ENCODE measurements at regions not wholly inside any gene's neighbourhood (a gene's known extent, or its start where the extent isn't known, plus 50 kb on each side); places are given as distances from the start of the nearest gene placed in this dataset.

- Histone ChIP-seq H3K27me3 (ENCODE audit: insufficient read depth, poor library complexity, severe bottlenecking) (no peaks in the 10 kb centered on the region), H3K27ac (replicated peaks) (no peak overlapping the region), H3K4me3 (replicated peaks; ENCODE audit: insufficient read depth, low read length) (no peak overlapping the region)
- no peak for DNase-seq (ENCODE audit: low read depth in 1 of 2, low spot score in 1 of 2)
- no peak for TF ChIP-seq SPI1 (IDR thresholded peaks at IDR 0.05; ENCODE audit: borderline replicate concordance, low read depth)
- TF ChIP-seq GABPA (IDR thresholded peaks at IDR 0.05; ENCODE audit: low read depth) = no peak
- no peak for TF ChIP-seq REST (IDR thresholded peaks at IDR 0.05; ENCODE audit: insufficient replicate concordance, low read depth)
Measured at GRCh38 chr12:97946701-97947100, 484.1 kb downstream of the RMST start.

- TF ChIP-seq SPI1 (IDR thresholded peaks at IDR 0.05; ENCODE audit: borderline replicate concordance, low read depth) (no peak), POLR2AphosphoS5 (IDR thresholded peaks at IDR 0.05; ENCODE audit: low read depth) (no peak), REST (IDR thresholded peaks at IDR 0.05; ENCODE audit: insufficient replicate concordance, low read depth) (no peak)
- Histone ChIP-seq H3K4me3 (replicated peaks; ENCODE audit: insufficient read depth, low read length) (no peak overlapping the region), H3K27me3 (ENCODE audit: insufficient read depth, poor library complexity, severe bottlenecking) (no peaks in the 10 kb centered on the region), H3K27ac (replicated peaks) (no peak overlapping the region)
- no peak for DNase-seq (ENCODE audit: low read depth in 1 of 2, low spot score in 1 of 2)
Measured at GRCh38 chr12:97948591-97948990, 486.0 kb downstream of the RMST start.

- Histone ChIP-seq H3K27me3 (ENCODE audit: insufficient read depth, poor library complexity, severe bottlenecking) (no peaks in the 10 kb centered on the region), H3K4me3 (replicated peaks; ENCODE audit: insufficient read depth, low read length) (no peak overlapping the region), H3K27ac (replicated peaks) (no peak overlapping the region)
- no peak for DNase-seq (ENCODE audit: low read depth in 1 of 2, low spot score in 1 of 2)
- no peak for TF ChIP-seq SPI1 (IDR thresholded peaks at IDR 0.05; ENCODE audit: borderline replicate concordance, low read depth)
Measured at GRCh38 chr12:97951239-97951638, 488.6 kb downstream of the RMST start.

GRCh38 chr12:97951717-97952116 is 489.1 kb downstream of the RMST start:
- DNase-seq (ENCODE audit: low read depth in 1 of 2, low spot score in 1 of 2) = no peak
- H3K27ac ChIP-seq (replicated peaks) = no peak overlapping the region
- H3K27me3 ChIP-seq (ENCODE audit: insufficient read depth, poor library complexity, severe bottlenecking) = no peaks in the 10 kb centered on the region
- TF ChIP-seq SPI1 (IDR thresholded peaks at IDR 0.05; ENCODE audit: borderline replicate concordance, low read depth) (no peak), CTCF (IDR thresholded peaks at IDR 0.05; ENCODE audit: insufficient read depth, low read length) (no peak), GABPA (IDR thresholded peaks at IDR 0.05; ENCODE audit: low read depth) (no peak), POLR2AphosphoS5 (IDR thresholded peaks at IDR 0.05; ENCODE audit: low read depth) (no peak), REST (IDR thresholded peaks at IDR 0.05; ENCODE audit: insufficient replicate concordance, low read depth) (no peak)
- H3K4me3 ChIP-seq (replicated peaks; ENCODE audit: insufficient read depth, low read length) = no peak overlapping the region

GRCh38 chr12:97957109-97957508 is 494.5 kb downstream of the RMST start:
- no peak overlapping the region for H3K4me3 ChIP-seq (replicated peaks; ENCODE audit: insufficient read depth, low read length)
- H3K27ac ChIP-seq (replicated peaks) = no peak overlapping the region
- TF ChIP-seq CTCF (IDR thresholded peaks at IDR 0.05; ENCODE audit: insufficient read depth, low read length) (no peak), REST (IDR thresholded peaks at IDR 0.05; ENCODE audit: insufficient replicate concordance, low read depth) (no peak), SPI1 (IDR thresholded peaks at IDR 0.05; ENCODE audit: borderline replicate concordance, low read depth) (no peak), GABPA (IDR thresholded peaks at IDR 0.05; ENCODE audit: low read depth) (no peak), POLR2AphosphoS5 (IDR thresholded peaks at IDR 0.05; ENCODE audit: low read depth) (no peak)
- no peak for DNase-seq (ENCODE audit: low read depth in 1 of 2, low spot score in 1 of 2)
- H3K27me3 ChIP-seq (ENCODE audit: insufficient read depth, poor library complexity, severe bottlenecking) = no peaks in the 10 kb centered on the region

Data from HL-60 (cell line).